HEK293 (cell line): ENCODE measurements at regions not wholly inside any gene's neighbourhood (a gene's known extent, or its start where the extent isn't known, plus 50 kb on each side); places are given as distances from the start of the nearest gene placed in this dataset.

Experiments used
- CTCF ChIA-PET: fragments of 350-600 bp; formaldehyde crosslinking; extraction: SDS; loops from one replicate; lab custom pipeline; 2021; ENCODE audit warnings: antibody characterized with exemption; lab: Yijun Ruan, JAX
- POLR2A ChIA-PET: fragments of 300-600 bp; formaldehyde crosslinking; extraction: SDS; loops from one replicate; lab custom pipeline; 2020; ENCODE audit warnings: antibody characterized with exemption, inconsistent platforms; lab: Yijun Ruan, JAX
- H3K27ac ChIP-seq: fragments of 200-500 bp; sonication (Bioruptor generic); 2 replicates; pipeline ENCODE4 v1.5.1; 2014; ENCODE audit warnings: low read depth, low read length, control low read depth, inconsistent platforms; ENCODE audit errors: extremely low read depth
- H3K36me3 ChIP-seq, 2 experiments: fragments of 200-500 bp in 1 of 2; sonication (Bioruptor generic) in 1 of 2; 1 replicate in 1 of 2; 2 replicates in 1 of 2; pipeline ENCODE4 v1.5.1; 2014 to 2017; ENCODE audit warnings: inconsistent platforms in 2 of 2, low read length in 2 of 2; ENCODE audit not compliant: control insufficient read depth in 2 of 2, insufficient read depth in 1 of 2
- H3K4me1 ChIP-seq: fragments of 200-500 bp; sonication (Bioruptor generic); 2 replicates; pipeline ENCODE4 v1.5.1; 2014; ENCODE audit warnings: mild to moderate bottlenecking, low read length, inconsistent platforms; ENCODE audit not compliant: control insufficient read depth, insufficient read depth
- H3K4me3 ChIP-seq: 2 replicates; pipeline ENCODE4 v1.5.1; 2011; ENCODE audit warnings: low read depth, mild to moderate bottlenecking, control low read depth, low read length, moderate library complexity
- H3K9me3 ChIP-seq: fragments of 200-500 bp; sonication (Bioruptor generic); 2 replicates; pipeline ENCODE4 v1.5.1; 2014; ENCODE audit warnings: low read depth, low read length, inconsistent platforms; ENCODE audit not compliant: control insufficient read depth, insufficient read depth
- BCL11B ChIP-seq: fragments of 450-650 bp; formaldehyde crosslinking; IDR thresholded peaks from 2 replicates; pipeline ENCODE4 v1.5.1; 2016; ENCODE audit warnings: low read depth, missing biosample characterization, missing genetic modification characterization
- KLF10 ChIP-seq: fragments of 450-650 bp; IDR thresholded peaks from 2 replicates; pipeline ENCODE4 v1.5.1; 2018; ENCODE audit warnings: missing biosample characterization, mild to moderate bottlenecking, missing genetic modification characterization
- OVOL3 ChIP-seq: fragments of 450-650 bp; formaldehyde crosslinking; IDR thresholded peaks from 2 replicates; pipeline ENCODE4 v1.5.1; 2016; ENCODE audit warnings: missing biosample characterization, missing genetic modification characterization
- PRDM1 ChIP-seq: fragments of 450-650 bp; formaldehyde crosslinking; IDR thresholded peaks from 2 replicates; pipeline ENCODE4; 2016; ENCODE audit warnings: missing biosample characterization, missing genetic modification characterization
- ZBTB48 ChIP-seq: fragments of 450-650 bp; formaldehyde crosslinking; IDR thresholded peaks from 2 replicates; pipeline ENCODE4 v1.5.1; 2016; ENCODE audit warnings: missing biosample characterization, missing genetic modification characterization
- ZFP69B ChIP-seq: fragments of 450-650 bp; formaldehyde crosslinking; IDR thresholded peaks from 2 replicates; pipeline ENCODE4 v1.5.1; 2016; ENCODE audit warnings: missing biosample characterization, missing genetic modification characterization
- ZNF138 ChIP-seq: fragments of 450-650 bp; formaldehyde crosslinking; IDR thresholded peaks from 2 replicates; pipeline ENCODE4 v1.5.1; 2016; ENCODE audit warnings: missing biosample characterization, missing genetic modification characterization, borderline replicate concordance
- ZNF223 ChIP-seq: fragments of 450-650 bp; formaldehyde crosslinking; IDR thresholded peaks from 2 replicates; pipeline ENCODE4 v1.5.1; 2016; ENCODE audit warnings: missing biosample characterization, missing genetic modification characterization
- ZNF302 ChIP-seq: fragments of 450-650 bp; formaldehyde crosslinking; IDR thresholded peaks from 2 replicates; pipeline ENCODE4 v1.5.1; 2016; ENCODE audit warnings: missing biosample characterization, missing genetic modification characterization, low read depth
- ZNF416 ChIP-seq: fragments of 450-650 bp; formaldehyde crosslinking; IDR thresholded peaks from 2 replicates; pipeline ENCODE4 v1.5.1; 2016; ENCODE audit warnings: missing biosample characterization, missing genetic modification characterization
- ZNF747 ChIP-seq: fragments of 450-650 bp; formaldehyde crosslinking; IDR thresholded peaks from 2 replicates; pipeline ENCODE4 v1.5.1; 2016; ENCODE audit warnings: missing biosample characterization, missing genetic modification characterization
- ZNF830 ChIP-seq: fragments of 450-650 bp; IDR thresholded peaks from 2 replicates; pipeline ENCODE4 v1.5.0; 2018; ENCODE audit warnings: missing biosample characterization, missing genetic modification characterization, low read depth, mild to moderate bottlenecking, moderate library complexity
- TF ChIP-seq, protein P1 (sequence below): fragments of 450-650 bp; formaldehyde crosslinking; IDR thresholded peaks from 2 replicates; pipeline ENCODE4 v1.5.1; 2016; ENCODE audit warnings: missing biosample characterization, missing genetic modification characterization, borderline replicate concordance
- TF ChIP-seq, protein P2 (sequence below): fragments of 450-650 bp; formaldehyde crosslinking; IDR thresholded peaks from 2 replicates; pipeline ENCODE4 v1.5.1; 2016; ENCODE audit warnings: missing biosample characterization, missing genetic modification characterization
- TF ChIP-seq, protein P3 (sequence below): fragments of 450-650 bp; IDR thresholded peaks from 2 replicates; pipeline ENCODE4 v1.5.1; 2018; ENCODE audit warnings: missing biosample characterization, missing genetic modification characterization
- TF ChIP-seq, protein P4 (sequence below): fragments of 450-650 bp; formaldehyde crosslinking; IDR thresholded peaks from 2 replicates; pipeline ENCODE4 v1.5.1; 2016; ENCODE audit warnings: missing biosample characterization, missing genetic modification characterization
- TF ChIP-seq, protein P5 (sequence below): fragments of 450-650 bp; formaldehyde crosslinking; IDR thresholded peaks from 2 replicates; pipeline ENCODE4 v1.5.1; 2017; ENCODE audit warnings: missing biosample characterization, missing genetic modification characterization

DNA sequence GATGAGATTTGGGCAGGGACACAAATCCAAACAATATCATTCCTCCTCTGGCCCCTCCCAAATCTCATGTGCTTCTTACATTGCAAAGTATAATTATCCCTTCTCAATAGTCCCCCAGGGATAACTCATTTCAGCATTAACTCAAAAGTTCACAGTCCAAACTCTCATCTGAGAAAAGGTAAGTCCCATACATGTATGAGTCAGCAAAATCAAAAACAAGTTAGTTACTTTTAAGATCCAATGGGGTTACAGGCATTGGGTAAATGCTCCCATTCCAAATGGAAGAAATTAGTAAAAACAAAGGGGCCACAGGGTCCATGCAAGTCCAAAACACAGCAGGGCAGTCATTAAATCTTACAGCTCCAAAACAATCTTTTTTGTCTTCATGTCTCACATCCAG is 917.9 kb upstream of the CDH10 start:
- ChIA-PET CTCF (interaction anchor here (0.8 kb wide), 1 partner anchor 12 kb away, joined by 3 read pairs; no protein-coding TSS in a partner anchor), POLR2A (no interaction called here)
- TF ChIP-seq ZNF302 (no peak), ZNF138 (tag by site-specific recombination) (no peak), OVOL3 (no peak), ZNF830 (tag by site-specific recombination) (no peak), ZBTB48 (no peak), ZFP69B (tag by site-specific recombination) (no peak), ZNF416 (tag by site-specific recombination) (no peak), ZNF223 (no peak), KLF10 (no peak), ZNF747 (tag by site-specific recombination) (no peak), PRDM1 (tag by site-specific recombination) (no peak), BCL11B (tag by site-specific recombination) (no peak)
- TF ChIP-seq, protein P1, sequence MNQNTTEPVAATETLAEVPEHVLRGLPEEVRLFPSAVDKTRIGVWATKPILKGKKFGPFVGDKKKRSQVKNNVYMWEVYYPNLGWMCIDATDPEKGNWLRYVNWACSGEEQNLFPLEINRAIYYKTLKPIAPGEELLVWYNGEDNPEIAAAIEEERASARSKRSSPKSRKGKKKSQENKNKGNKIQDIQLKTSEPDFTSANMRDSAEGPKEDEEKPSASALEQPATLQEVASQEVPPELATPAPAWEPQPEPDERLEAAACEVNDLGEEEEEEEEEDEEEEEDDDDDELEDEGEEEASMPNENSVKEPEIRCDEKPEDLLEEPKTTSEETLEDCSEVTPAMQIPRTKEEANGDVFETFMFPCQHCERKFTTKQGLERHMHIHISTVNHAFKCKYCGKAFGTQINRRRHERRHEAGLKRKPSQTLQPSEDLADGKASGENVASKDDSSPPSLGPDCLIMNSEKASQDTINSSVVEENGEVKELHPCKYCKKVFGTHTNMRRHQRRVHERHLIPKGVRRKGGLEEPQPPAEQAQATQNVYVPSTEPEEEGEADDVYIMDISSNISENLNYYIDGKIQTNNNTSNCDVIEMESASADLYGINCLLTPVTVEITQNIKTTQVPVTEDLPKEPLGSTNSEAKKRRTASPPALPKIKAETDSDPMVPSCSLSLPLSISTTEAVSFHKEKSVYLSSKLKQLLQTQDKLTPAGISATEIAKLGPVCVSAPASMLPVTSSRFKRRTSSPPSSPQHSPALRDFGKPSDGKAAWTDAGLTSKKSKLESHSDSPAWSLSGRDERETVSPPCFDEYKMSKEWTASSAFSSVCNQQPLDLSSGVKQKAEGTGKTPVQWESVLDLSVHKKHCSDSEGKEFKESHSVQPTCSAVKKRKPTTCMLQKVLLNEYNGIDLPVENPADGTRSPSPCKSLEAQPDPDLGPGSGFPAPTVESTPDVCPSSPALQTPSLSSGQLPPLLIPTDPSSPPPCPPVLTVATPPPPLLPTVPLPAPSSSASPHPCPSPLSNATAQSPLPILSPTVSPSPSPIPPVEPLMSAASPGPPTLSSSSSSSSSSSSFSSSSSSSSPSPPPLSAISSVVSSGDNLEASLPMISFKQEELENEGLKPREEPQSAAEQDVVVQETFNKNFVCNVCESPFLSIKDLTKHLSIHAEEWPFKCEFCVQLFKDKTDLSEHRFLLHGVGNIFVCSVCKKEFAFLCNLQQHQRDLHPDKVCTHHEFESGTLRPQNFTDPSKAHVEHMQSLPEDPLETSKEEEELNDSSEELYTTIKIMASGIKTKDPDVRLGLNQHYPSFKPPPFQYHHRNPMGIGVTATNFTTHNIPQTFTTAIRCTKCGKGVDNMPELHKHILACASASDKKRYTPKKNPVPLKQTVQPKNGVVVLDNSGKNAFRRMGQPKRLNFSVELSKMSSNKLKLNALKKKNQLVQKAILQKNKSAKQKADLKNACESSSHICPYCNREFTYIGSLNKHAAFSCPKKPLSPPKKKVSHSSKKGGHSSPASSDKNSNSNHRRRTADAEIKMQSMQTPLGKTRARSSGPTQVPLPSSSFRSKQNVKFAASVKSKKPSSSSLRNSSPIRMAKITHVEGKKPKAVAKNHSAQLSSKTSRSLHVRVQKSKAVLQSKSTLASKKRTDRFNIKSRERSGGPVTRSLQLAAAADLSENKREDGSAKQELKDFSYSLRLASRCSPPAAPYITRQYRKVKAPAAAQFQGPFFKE = no peak
- TF ChIP-seq, protein P2, sequence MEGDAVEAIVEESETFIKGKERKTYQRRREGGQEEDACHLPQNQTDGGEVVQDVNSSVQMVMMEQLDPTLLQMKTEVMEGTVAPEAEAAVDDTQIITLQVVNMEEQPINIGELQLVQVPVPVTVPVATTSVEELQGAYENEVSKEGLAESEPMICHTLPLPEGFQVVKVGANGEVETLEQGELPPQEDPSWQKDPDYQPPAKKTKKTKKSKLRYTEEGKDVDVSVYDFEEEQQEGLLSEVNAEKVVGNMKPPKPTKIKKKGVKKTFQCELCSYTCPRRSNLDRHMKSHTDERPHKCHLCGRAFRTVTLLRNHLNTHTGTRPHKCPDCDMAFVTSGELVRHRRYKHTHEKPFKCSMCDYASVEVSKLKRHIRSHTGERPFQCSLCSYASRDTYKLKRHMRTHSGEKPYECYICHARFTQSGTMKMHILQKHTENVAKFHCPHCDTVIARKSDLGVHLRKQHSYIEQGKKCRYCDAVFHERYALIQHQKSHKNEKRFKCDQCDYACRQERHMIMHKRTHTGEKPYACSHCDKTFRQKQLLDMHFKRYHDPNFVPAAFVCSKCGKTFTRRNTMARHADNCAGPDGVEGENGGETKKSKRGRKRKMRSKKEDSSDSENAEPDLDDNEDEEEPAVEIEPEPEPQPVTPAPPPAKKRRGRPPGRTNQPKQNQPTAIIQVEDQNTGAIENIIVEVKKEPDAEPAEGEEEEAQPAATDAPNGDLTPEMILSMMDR (tag by site-specific recombination) = no peak
- TF ChIP-seq, protein P3, sequence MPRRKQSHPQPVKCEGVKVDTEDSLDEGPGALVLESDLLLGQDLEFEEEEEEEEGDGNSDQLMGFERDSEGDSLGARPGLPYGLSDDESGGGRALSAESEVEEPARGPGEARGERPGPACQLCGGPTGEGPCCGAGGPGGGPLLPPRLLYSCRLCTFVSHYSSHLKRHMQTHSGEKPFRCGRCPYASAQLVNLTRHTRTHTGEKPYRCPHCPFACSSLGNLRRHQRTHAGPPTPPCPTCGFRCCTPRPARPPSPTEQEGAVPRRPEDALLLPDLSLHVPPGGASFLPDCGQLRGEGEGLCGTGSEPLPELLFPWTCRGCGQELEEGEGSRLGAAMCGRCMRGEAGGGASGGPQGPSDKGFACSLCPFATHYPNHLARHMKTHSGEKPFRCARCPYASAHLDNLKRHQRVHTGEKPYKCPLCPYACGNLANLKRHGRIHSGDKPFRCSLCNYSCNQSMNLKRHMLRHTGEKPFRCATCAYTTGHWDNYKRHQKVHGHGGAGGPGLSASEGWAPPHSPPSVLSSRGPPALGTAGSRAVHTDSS = no peak
- TF ChIP-seq, protein P4, sequence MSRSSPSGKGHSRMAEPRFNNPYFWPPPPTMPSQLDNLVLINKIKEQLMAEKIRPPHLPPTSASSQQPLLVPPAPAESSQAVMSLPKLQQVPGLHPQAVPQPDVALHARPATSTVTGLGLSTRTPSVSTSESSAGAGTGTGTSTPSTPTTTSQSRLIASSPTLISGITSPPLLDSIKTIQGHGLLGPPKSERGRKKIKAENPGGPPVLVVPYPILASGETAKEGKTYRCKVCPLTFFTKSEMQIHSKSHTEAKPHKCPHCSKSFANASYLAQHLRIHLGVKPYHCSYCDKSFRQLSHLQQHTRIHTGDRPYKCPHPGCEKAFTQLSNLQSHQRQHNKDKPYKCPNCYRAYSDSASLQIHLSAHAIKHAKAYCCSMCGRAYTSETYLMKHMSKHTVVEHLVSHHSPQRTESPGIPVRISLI (tag by site-specific recombination) = no peak
- TF ChIP-seq, protein P5, sequence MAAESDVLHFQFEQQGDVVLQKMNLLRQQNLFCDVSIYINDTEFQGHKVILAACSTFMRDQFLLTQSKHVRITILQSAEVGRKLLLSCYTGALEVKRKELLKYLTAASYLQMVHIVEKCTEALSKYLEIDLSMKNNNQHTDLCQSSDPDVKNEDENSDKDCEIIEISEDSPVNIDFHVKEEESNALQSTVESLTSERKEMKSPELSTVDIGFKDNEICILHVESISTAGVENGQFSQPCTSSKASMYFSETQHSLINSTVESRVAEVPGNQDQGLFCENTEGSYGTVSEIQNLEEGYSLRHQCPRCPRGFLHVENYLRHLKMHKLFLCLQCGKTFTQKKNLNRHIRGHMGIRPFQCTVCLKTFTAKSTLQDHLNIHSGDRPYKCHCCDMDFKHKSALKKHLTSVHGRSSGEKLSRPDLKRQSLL (tag by site-specific recombination) = no peak
- Histone ChIP-seq H3K9me3 (no peaks in the 10 kb centered on the region; the same call in 1 of the 2 replicates), H3K4me1 (no peaks in the 10 kb centered on the region), H3K27ac (no peak overlapping the region), H3K4me3 (no peak overlapping the region), H3K36me3 (no peaks in the 10 kb centered on the region)
